MM.1S (cell line): ENCODE measurements at regions not wholly inside any gene's neighbourhood (a gene's known extent, or its start where the extent isn't known, plus 50 kb on each side); places are given as distances from the start of the nearest gene placed in this dataset.

Source experiments
- EZH2phosphoT487 ChIP-seq: fragments of 300-600 bp; sonication (generic); IDR thresholded peaks from 2 replicates; pipeline ENCODE4 v1.6.1; 2018; ENCODE audit warnings: antibody characterized with exemption, low read length
- TF ChIP-seq, protein P1 (sequence below): fragments of 300-600 bp; sonication (generic); IDR thresholded peaks from 2 replicates; pipeline ENCODE4 v1.5.1; 2016; ENCODE audit warnings: antibody characterized with exemption, low read length, mixed read lengths

DNA sequence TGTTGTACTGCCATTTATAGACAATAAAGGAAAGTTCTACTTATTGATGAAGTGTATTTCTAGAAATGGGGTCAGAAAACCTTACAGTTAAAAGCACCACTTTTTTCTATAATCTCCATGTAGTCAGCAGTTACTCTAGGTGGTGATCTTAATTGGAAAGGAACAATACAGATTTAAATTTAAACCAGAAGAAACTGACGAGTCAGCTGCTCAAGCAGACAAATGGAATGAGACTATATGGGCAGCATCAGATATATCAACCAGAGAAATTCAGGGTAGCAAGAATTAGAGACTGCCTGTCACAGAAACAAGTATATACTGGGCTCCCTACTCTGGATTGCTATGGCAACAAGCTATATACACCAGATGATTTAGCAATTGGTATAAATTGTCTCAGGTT, 99.6 kb upstream of the SCG2 start:
- TF ChIP-seq, protein P1, sequence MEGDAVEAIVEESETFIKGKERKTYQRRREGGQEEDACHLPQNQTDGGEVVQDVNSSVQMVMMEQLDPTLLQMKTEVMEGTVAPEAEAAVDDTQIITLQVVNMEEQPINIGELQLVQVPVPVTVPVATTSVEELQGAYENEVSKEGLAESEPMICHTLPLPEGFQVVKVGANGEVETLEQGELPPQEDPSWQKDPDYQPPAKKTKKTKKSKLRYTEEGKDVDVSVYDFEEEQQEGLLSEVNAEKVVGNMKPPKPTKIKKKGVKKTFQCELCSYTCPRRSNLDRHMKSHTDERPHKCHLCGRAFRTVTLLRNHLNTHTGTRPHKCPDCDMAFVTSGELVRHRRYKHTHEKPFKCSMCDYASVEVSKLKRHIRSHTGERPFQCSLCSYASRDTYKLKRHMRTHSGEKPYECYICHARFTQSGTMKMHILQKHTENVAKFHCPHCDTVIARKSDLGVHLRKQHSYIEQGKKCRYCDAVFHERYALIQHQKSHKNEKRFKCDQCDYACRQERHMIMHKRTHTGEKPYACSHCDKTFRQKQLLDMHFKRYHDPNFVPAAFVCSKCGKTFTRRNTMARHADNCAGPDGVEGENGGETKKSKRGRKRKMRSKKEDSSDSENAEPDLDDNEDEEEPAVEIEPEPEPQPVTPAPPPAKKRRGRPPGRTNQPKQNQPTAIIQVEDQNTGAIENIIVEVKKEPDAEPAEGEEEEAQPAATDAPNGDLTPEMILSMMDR, result no peak
- no peak for TF ChIP-seq EZH2phosphoT487
